Adrenal gland (tissue), 5 donors: ENCODE measurements at regions not wholly inside any gene's neighbourhood (a gene's known extent, or its start where the extent isn't known, plus 50 kb on each side); places are given as distances from the start of the nearest gene placed in this dataset.

Experiments used
- POLR2A ChIP-seq, 2 donors: fragments of 450-650 bp; IDR thresholded peaks; one replicate each; pipeline ENCODE4 v1.6.1; 2017; ENCODE audit warnings: antibody characterized with exemption in 2 of 2, mild to moderate bottlenecking in 2 of 2, moderate library complexity in 1 of 2
- TF ChIP-seq, protein P1 (sequence below), 6 experiments: fragments of 450-650 bp in 4 of 6; fragments of 200-600 bp in 2 of 6; sonication (generic) in 1 of 6; IDR thresholded peaks; 1 replicate in 5 of 6; 2 replicates in 1 of 6; pipeline versions ENCODE4 v1.5.1 to v1.8.0; 2016 to 2021; ENCODE audit warnings: antibody characterized with exemption in 6 of 6, mild to moderate bottlenecking in 2 of 6, moderate library complexity in 1 of 6
- donor health status: DM: no; HTN: no; CAD: no.

DNA sequence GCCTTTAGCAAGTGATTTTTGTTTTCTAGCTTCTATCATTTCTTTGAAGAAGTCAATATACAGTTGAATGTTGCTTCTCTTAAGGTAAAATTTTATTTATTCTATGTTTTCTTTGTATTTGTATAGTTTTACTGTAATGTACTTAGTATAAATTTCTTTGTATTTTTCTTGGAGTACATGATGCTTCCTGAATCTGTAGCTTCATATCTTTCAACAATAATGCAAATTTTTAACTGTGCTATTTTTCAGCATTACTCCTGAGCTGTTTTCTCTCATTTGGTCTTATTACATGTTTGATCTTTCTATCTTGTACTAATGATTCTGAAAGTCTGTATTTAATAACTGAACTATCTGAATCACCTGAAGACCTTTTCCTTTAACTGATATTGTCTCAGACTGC, 253.9 kb upstream of the NXPH2 start:
- TF ChIP-seq, protein P1, sequence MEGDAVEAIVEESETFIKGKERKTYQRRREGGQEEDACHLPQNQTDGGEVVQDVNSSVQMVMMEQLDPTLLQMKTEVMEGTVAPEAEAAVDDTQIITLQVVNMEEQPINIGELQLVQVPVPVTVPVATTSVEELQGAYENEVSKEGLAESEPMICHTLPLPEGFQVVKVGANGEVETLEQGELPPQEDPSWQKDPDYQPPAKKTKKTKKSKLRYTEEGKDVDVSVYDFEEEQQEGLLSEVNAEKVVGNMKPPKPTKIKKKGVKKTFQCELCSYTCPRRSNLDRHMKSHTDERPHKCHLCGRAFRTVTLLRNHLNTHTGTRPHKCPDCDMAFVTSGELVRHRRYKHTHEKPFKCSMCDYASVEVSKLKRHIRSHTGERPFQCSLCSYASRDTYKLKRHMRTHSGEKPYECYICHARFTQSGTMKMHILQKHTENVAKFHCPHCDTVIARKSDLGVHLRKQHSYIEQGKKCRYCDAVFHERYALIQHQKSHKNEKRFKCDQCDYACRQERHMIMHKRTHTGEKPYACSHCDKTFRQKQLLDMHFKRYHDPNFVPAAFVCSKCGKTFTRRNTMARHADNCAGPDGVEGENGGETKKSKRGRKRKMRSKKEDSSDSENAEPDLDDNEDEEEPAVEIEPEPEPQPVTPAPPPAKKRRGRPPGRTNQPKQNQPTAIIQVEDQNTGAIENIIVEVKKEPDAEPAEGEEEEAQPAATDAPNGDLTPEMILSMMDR (IDR thresholded peaks at IDR 0.05) = no peak
- TF ChIP-seq POLR2A (IDR thresholded peaks at IDR 0.05) = no peak
